Astrocyte of the spinal cord (primary cell): ENCODE measurements at regions not wholly inside any gene's neighbourhood (a gene's known extent, or its start where the extent isn't known, plus 50 kb on each side); places are given as distances from the start of the nearest gene placed in this dataset.
"Not testable (repeated sequence)": the region's sequence is repeated elsewhere in the genome, so short reads cannot be mapped to it uniquely, and the experiment has no call there.

Source experiments
- DNase-seq: peaks from one replicate; pipeline ENCODE4 v3.0.0; 2011; ENCODE audit warnings: low read depth, low spot score
- H3K4me3 ChIP-seq: 2 replicates; pipeline ENCODE4 v1.5.1; 2011; ENCODE audit warnings: low read depth, mild to moderate bottlenecking, low read length, moderate library complexity
- in situ Hi-C: cut with HindIII; loops from 2 replicates; pipeline ENCODE4 v1.10.0; 2017; ENCODE audit warnings: low sequenced_read_pairs
- TF ChIP-seq, protein P1 (sequence below): IDR thresholded peaks from 2 replicates; pipeline ENCODE4 v1.5.1; 2012; ENCODE audit warnings: low read depth, mild to moderate bottlenecking, low read length, inconsistent platforms

DNA sequence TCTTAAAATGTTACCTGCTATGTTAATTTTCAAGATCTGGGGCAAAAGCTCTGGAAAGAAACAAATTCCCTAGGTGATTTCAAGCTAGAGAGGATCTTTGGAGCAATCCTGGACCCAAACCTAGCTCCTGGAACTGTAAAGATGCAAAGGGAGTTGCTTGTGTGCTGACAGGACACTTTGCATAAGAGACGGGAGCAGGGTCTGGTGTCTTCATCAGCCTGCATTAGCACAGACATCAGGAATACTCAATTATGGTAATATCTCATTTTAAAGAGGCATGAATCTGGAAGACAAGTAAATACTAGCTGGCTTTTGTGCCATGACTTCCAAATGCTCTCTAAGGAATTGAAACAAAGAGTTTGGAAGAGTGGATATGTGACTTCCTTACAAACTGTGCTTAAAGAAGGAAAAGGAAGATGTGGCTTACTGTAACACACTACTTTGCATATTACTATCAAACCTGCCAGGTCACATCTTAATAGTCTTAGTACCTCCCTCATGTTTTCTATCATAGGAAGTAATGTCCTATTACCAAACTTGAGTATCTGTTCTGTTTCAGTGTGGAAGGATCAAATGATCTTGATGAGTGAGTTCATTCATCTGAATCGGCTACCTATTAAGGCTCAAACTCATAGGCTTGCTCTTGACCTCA is 193.4 kb downstream of the ALDH8A1 start:
- DNase-seq: no peak
- no peak overlapping the region for H3K4me3 ChIP-seq
- in situ Hi-C loops: no loop called here
- TF ChIP-seq, protein P1, sequence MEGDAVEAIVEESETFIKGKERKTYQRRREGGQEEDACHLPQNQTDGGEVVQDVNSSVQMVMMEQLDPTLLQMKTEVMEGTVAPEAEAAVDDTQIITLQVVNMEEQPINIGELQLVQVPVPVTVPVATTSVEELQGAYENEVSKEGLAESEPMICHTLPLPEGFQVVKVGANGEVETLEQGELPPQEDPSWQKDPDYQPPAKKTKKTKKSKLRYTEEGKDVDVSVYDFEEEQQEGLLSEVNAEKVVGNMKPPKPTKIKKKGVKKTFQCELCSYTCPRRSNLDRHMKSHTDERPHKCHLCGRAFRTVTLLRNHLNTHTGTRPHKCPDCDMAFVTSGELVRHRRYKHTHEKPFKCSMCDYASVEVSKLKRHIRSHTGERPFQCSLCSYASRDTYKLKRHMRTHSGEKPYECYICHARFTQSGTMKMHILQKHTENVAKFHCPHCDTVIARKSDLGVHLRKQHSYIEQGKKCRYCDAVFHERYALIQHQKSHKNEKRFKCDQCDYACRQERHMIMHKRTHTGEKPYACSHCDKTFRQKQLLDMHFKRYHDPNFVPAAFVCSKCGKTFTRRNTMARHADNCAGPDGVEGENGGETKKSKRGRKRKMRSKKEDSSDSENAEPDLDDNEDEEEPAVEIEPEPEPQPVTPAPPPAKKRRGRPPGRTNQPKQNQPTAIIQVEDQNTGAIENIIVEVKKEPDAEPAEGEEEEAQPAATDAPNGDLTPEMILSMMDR: no peak

DNA sequence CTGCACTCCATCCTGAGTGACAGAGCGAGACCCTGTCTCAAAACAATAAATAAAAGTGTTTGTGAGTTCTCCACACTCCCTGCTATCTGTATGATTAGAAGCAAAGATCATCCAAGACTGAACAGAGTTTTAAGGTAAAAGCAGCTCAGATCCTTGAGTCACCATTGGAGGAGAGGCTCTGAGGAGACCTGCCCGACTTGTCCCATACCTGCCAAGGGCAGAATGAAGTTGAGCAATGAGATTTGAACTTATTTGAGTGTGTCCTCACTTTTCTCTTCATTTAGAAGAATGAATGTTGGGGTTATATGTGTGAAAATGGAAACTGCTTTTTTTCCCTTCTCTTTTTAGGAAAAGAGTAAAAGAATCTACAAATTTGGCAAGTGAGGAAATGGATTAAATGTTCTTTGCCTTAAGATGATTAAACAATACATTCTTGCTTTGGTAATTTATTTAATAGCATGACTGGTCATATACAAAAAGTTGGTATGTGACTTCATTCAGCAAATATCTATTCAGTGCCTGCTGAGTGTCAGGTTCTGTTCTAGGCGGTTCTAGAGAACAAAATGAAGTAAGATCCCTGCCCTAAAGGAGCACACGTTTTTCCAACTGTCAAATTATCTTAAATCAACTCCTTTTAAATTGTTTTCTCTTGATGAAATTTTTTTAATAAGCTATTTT is 195.7 kb downstream of the ALDH8A1 start:
- no peak overlapping the region for H3K4me3 ChIP-seq
- in situ Hi-C loops: no loop called here

DNA sequence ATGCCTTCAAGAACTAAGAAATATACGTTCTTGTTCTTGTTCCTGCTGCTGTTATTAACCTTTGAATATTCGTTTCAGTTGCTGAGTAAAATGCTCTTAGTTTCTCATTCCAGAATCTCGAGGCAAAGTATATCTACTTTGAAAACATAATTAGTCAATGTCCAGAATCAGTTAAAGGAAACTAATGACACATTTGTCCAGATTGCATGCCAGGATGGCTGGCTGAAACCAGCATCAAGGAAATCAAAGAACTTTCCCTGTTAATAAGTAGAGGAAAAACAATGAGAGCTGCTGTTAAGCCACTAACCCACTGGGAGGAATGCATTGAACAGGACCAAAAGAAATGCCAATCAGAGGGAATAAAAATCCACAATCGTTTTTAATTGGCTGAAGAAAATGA is 196.9 kb downstream of the ALDH8A1 start:
- TF ChIP-seq, protein P1: no peak
- in situ Hi-C loops: no loop called here
- H3K4me3 ChIP-seq: no peak overlapping the region
- DNase-seq: no peak

More for the DNA sequence above, 195.7 kb downstream of the ALDH8A1 start:
- TF ChIP-seq, protein P1: no peak
- no peak for DNase-seq

DNA sequence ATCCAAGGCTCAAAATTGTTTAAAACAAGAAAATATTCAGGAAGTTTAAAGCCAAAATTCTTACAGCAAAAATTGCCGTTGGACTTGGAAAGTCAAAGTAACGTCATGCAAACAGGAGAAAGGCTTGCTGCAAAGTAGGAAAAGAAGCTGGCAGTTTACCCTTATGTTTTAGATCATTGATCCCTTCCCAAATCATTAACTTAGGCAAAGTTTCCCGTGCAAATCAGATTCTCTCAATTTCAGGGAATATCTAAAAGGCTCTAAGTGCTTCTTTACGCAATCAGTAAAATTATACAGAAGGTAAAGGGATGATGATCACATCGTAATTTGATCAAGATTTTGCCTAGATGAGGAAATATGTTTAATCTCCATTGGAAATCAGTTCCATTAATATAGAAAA is 197.5 kb downstream of the ALDH8A1 start:
- in situ Hi-C loops: no loop called here
- H3K4me3 ChIP-seq: no peak overlapping the region
- DNase-seq: no peak
- TF ChIP-seq, protein P1: no peak

DNA sequence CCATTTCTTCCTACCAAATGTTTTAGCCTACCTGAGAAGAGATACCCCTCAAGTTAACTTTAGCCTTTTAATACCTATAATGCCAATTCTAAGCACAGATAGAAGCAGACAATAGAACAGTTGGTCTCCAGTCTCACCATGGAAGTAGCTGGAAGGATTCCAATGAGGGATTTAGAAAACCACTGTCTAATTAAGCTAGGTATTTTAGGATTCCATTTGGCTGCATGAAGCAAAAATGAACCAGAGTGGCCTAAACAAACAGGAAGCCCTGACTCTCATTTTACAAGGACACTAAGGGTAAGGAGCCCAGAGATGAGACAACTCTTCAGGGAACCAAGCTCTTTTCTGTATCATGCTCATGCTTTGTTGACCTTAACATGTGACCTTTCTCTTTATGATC is 199.2 kb downstream of the ALDH8A1 start:
- TF ChIP-seq, protein P1: no peak
- no peak overlapping the region for H3K4me3 ChIP-seq
- in situ Hi-C loops: no loop called here
- peak; percentile 25 for DNase-seq

DNA sequence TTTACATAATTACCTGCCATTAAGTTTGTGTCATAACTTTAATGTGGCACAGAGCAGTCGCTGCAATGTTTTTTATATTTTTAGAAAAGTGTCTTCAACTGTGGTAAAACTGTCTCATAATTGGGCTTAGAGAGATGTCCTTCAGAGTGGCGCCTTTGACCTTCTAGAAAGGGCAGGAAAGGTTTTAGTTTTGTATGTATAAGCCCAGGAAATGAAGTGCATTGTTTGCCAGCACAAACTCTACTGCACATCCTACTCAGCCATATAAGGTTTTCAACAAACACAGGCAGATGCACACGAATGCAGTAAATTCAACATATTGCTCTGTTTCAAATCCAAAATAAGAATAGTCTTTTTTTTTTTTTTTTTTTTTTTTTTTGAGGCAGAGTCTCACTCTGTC is 201.4 kb downstream of the ALDH8A1 start:
- TF ChIP-seq, protein P1: no peak
- H3K4me3 ChIP-seq: no peak overlapping the region
- DNase-seq: no peak
- in situ Hi-C loops: no loop called here

DNA sequence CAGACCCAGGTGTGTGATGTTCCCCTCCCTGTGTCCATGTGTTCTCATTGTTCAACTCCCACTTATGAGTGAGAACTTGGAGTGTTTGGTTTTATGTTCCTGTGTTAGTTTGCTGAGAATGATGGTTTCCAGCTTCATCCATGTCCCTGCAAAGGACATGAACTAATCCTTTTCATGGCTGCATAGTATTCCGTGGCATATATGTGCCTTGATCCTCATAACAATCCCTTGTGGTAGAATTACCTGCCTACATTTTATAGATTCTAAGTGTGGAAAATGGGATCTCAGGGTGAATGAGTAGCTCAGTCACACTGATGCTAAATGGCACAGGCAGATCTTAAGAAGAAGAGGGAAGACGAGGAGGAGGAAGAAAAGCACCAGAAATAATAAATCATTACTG is 202.7 kb downstream of the ALDH8A1 start:
- DNase-seq, H3K4me3 ChIP-seq, in situ Hi-C loops: not testable (repeated sequence)
